Tibial nerve (tissue), 4 donors: ENCODE measurements at regions not wholly inside any gene's neighbourhood (a gene's known extent, or its start where the extent isn't known, plus 50 kb on each side); places are given as distances from the start of the nearest gene placed in this dataset.

Experiments used
- CTCF ChIP-seq, 5 experiments: fragments of 200-600 bp in 3 of 5; fragments of 450-650 bp in 2 of 5; sonication (generic) in 3 of 5; IDR thresholded peaks; one replicate each; pipeline ENCODE4 v1.5.1; 2016 to 2019; ENCODE audit warnings: antibody characterized with exemption in 5 of 5, mild to moderate bottlenecking in 3 of 5, moderate library complexity in 2 of 5
- EP300 ChIP-seq, 2 donors: sonication (generic); formaldehyde crosslinking; IDR thresholded peaks; one replicate each; pipeline ENCODE4 v1.6.1; 2017; ENCODE audit warnings: antibody characterized with exemption in 2 of 2, mild to moderate bottlenecking in 1 of 2
- POLR2A ChIP-seq, 2 donors: fragments of 450-650 bp; IDR thresholded peaks; one replicate each; pipeline ENCODE4 v1.6.1; 2017; ENCODE audit warnings: antibody characterized with exemption in 2 of 2, mild to moderate bottlenecking in 2 of 2, moderate library complexity in 2 of 2

- TF ChIP-seq CTCF (IDR thresholded peaks at IDR 0.05) (no peak), POLR2A (IDR thresholded peaks at IDR 0.05) (no peak), EP300 (IDR thresholded peaks at IDR 0.05) (no peak)
Observed at GRCh38 chr13:38103851-38104250, 234.3 kb upstream of the TRPC4 start.
